IPS DF 4.7 (cell line): ENCODE measurements at regions not wholly inside any gene's neighbourhood (a gene's known extent, or its start where the extent isn't known, plus 50 kb on each side); places are given as distances from the start of the nearest gene placed in this dataset.
"Not testable (repeated sequence)": the region's sequence is repeated elsewhere in the genome, so short reads cannot be mapped to it uniquely, and the experiment has no call there.

Experiments used
- DNase-seq: peaks from one replicate; pipeline ENCODE4 v3.0.0-alpha.2; 2013; ENCODE audit warnings: low spot score; ENCODE audit errors: extremely low read depth

GRCh38 chr3:18557216-18557615 is 132.1 kb upstream of the SATB1 start:
- DNase-seq: no peak

- no peak for DNase-seq
These were observed 131.5 kb upstream of the SATB1 start for GRCh38 chr3:18556503-18557135.

GRCh38 chr3:18556001-18556408 is 130.9 kb upstream of the SATB1 start:
- no peak for DNase-seq

GRCh38 chr3:18552579-18553105 is 127.5 kb upstream of the SATB1 start:
- not testable (repeated sequence) for DNase-seq

- no peak for DNase-seq
These were observed 121.5 kb upstream of the SATB1 start for GRCh38 chr3:18546632-18547031.

- DNase-seq: no peak
These were observed 119.0 kb upstream of the SATB1 start for GRCh38 chr3:18544146-18544545.

GRCh38 chr3:18538463-18539230 is 113.5 kb upstream of the SATB1 start:
- DNase-seq: no peak

GRCh38 chr3:18533039-18533438 is 107.9 kb upstream of the SATB1 start:
- DNase-seq: no peak

- no peak for DNase-seq
These were observed 106.5 kb upstream of the SATB1 start for GRCh38 chr3:18531662-18532061.

- DNase-seq: no peak
These were observed 104.5 kb upstream of the SATB1 start for GRCh38 chr3:18529631-18530030.

GRCh38 chr3:18527691-18528090 is 102.6 kb upstream of the SATB1 start:
- DNase-seq: no peak

- no peak for DNase-seq
These were observed 101.5 kb upstream of the SATB1 start for GRCh38 chr3:18526667-18527066.

GRCh38 chr3:18516170-18516569 is 91.0 kb upstream of the SATB1 start:
- DNase-seq: not testable (repeated sequence)

GRCh38 chr3:18513091-18513490 is 88.0 kb upstream of the SATB1 start:
- DNase-seq: no peak

GRCh38 chr3:18512007-18512406 is 86.9 kb upstream of the SATB1 start:
- DNase-seq: no peak

- no peak for DNase-seq
These were observed 85.8 kb upstream of the SATB1 start for GRCh38 chr3:18510947-18511346.

- no peak for DNase-seq
These were observed 82.2 kb upstream of the SATB1 start for GRCh38 chr3:18507333-18507732.

GRCh38 chr3:18505056-18505455 is 79.9 kb upstream of the SATB1 start:
- DNase-seq: no peak

- DNase-seq: no peak
These were observed 76.7 kb upstream of the SATB1 start for GRCh38 chr3:18501679-18502343.

GRCh38 chr3:18500322-18500721 is 75.2 kb upstream of the SATB1 start:
- DNase-seq: no peak

- DNase-seq: no peak
These were observed 74.2 kb upstream of the SATB1 start for GRCh38 chr3:18499301-18499700.

- DNase-seq: no peak
These were observed 69.1 kb upstream of the SATB1 start for GRCh38 chr3:18494251-18494650.
